ENCODE measurements at regions not wholly inside any gene's neighbourhood (a gene's known extent, or its start where the extent isn't known, plus 50 kb on each side); places are given as distances from the start of the nearest gene placed in this dataset.

DNA sequence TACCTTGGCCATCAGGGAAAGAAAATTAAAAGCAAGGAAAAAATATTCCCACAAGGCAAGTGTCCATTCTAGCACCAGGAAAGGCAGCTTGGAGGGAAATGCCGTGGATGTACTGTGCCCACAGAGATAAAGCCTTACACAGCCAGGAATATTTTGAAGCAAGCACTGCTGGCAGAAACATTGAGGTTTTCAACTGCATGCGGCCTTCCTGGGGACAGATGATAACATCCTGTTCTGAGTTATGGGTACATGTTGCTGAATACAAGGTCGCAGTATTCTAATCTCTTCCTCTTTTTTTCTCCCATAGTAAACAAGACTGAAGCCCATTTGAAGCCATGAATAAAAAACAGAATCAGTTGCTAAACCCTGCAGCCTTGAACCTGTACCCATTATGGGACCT, 197.1 kb downstream of the BTG1 start:
- TF ChIP-seq POLR2A (IDR thresholded peaks at IDR 0.05; ENCODE audit: low read depth, low read length) (no peak), SPI1 (IDR thresholded peaks at IDR 0.05; ENCODE audit: low read depth, low read length) (no peak), POLR2AphosphoS5 (IDR thresholded peaks at IDR 0.05; ENCODE audit: low read depth, low read length) (no peak), TAF1 (IDR thresholded peaks at IDR 0.05; ENCODE audit: low read depth, low read length) (no peak)

All from GM12891 (cell line).